ENCODE measurements at regions not wholly inside any gene's neighbourhood (a gene's known extent, or its start where the extent isn't known, plus 50 kb on each side); places are given as distances from the start of the nearest gene placed in this dataset.

GRCh38 chr1:80251591-80251990 lies 1245.1 kb upstream of the ADGRL4 start:
- Histone ChIP-seq H3K4me3 (no peak overlapping the region), H3K27me3 (no peaks in the 10 kb centered on the region), H3K4me1 (no peaks in the 10 kb centered on the region), H3K27ac (no peak overlapping the region), H3K36me3 (peaks cover 0 to 4% (median 0%) of the 10 kb centered on the region in 4 donors), H3K9me3 (no peaks in the 10 kb centered on the region)
- WGBS (ENCODE audit: insufficient coverage, low coverage, low lambda C conversion rate, missing lambda C conversion rate) = 43% methylated on average over 1 of the region's 1 CpG
- intact Hi-C loops (cut with DNase I) = no loop called here
- TF ChIP-seq POLR2A (IDR thresholded peaks at IDR 0.05) (no peak), CTCF (IDR thresholded peaks at IDR 0.05) (no peak)
- DNase-seq (no peak), ATAC-seq (no peak)

- Histone ChIP-seq H3K27ac (no peak overlapping the region), H3K36me3 (peaks cover 0 to 4% (median 0%) of the 10 kb centered on the region in 4 donors), H3K4me3 (no peak overlapping the region), H3K27me3 (no peaks in the 10 kb centered on the region), H3K4me1 (no peaks in the 10 kb centered on the region), H3K9me3 (no peaks in the 10 kb centered on the region)
- intact Hi-C loops (cut with DNase I) = no loop called here
- ATAC-seq (no peak), DNase-seq (no peak)
- TF ChIP-seq CTCF (IDR thresholded peaks at IDR 0.05) (no peak), POLR2A (IDR thresholded peaks at IDR 0.05) (no peak)
These were observed 1244.6 kb upstream of the ADGRL4 start for GRCh38 chr1:80251171-80251570.

GRCh38 chr1:80250573-80251168 lies 1244.1 kb upstream of the ADGRL4 start:
- WGBS (ENCODE audit: insufficient coverage, low coverage, low lambda C conversion rate, missing lambda C conversion rate) = 63% methylated on average over 3 of the region's 3 CpGs
- TF ChIP-seq POLR2A (IDR thresholded peaks at IDR 0.05) (no peak), CTCF (IDR thresholded peaks at IDR 0.05) (no peak)
- H3K27ac ChIP-seq = no peak overlapping the region
- no peaks in the 10 kb centered on the region for H3K9me3 ChIP-seq
- ATAC-seq (no peak), DNase-seq (no peak)
- H3K4me3 ChIP-seq = no peak overlapping the region
- H3K27me3 ChIP-seq = no peaks in the 10 kb centered on the region
- H3K4me1 ChIP-seq = no peaks in the 10 kb centered on the region
- intact Hi-C loops (cut with DNase I) = no loop called here
- H3K36me3 ChIP-seq = peaks cover 0 to 4% (median 0%) of the 10 kb centered on the region in 4 donors

GRCh38 chr1:80249699-80250098 lies 1243.2 kb upstream of the ADGRL4 start:
- Histone ChIP-seq H3K36me3 (peaks cover 0 to 4% (median 0%) of the 10 kb centered on the region in 4 donors), H3K9me3 (no peaks in the 10 kb centered on the region), H3K27me3 (no peaks in the 10 kb centered on the region), H3K4me3 (no peak overlapping the region), H3K27ac (no peak overlapping the region), H3K4me1 (no peaks in the 10 kb centered on the region)
- DNase-seq = no peak
- TF ChIP-seq CTCF (IDR thresholded peaks at IDR 0.05) (no peak), POLR2A (IDR thresholded peaks at IDR 0.05) (no peak)
- intact Hi-C loops (cut with DNase I) = no loop called here
- ATAC-seq = no peak
- 33% methylated on average over 1 of the region's 1 CpG for WGBS (ENCODE audit: insufficient coverage, low coverage, low lambda C conversion rate, missing lambda C conversion rate)

GRCh38 chr1:80248886-80249285 lies 1242.4 kb upstream of the ADGRL4 start:
- no peak for TF ChIP-seq POLR2A (IDR thresholded peaks at IDR 0.05)
- no peak for TF ChIP-seq CTCF (IDR thresholded peaks at IDR 0.05)
- Histone ChIP-seq H3K27ac (no peak overlapping the region), H3K27me3 (no peaks in the 10 kb centered on the region), H3K36me3 (peaks cover 0 to 4% (median 0%) of the 10 kb centered on the region in 4 donors), H3K4me3 (no peak overlapping the region), H3K4me1 (no peaks in the 10 kb centered on the region), H3K9me3 (no peaks in the 10 kb centered on the region)
- DNase-seq (no peak), ATAC-seq (no peak)
- intact Hi-C loops (cut with DNase I) = no loop called here

Data from right lobe of liver (tissue), 6 donors.